ENCODE measurements at regions not wholly inside any gene's neighbourhood (a gene's known extent, or its start where the extent isn't known, plus 50 kb on each side); places are given as distances from the start of the nearest gene placed in this dataset.

DNA sequence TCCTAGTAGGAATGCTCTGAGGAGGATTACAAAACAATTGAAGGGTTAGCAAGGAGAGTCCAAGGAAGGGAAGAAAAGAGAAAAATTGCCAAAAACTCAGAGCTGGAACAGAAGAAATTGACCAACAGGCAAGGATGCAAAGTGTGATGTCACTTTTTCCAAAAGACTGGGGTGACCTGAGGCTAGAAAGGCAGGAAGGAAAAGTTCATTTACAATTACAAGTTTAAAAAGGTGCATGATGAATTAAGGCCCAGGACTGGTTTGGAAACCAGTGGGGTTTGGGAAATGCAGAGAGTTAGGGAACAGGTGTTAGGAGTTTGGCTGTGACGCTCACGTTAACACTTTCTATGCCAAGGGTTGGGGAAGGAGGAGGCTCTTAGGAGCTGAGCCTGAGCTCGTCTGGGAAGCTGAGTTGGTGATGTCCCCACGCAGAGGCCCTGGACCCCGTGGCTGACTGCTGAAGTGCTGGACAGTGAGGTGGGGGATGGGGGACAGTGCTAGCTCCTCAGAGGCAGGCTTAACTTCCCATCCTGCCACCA is 92.6 kb upstream of the PODXL start:
- H3K27ac ChIP-seq, result no peak overlapping the region
- H3K4me1 ChIP-seq, result no peaks in the 10 kb centered on the region
- H3K36me3 ChIP-seq, result no peaks in the 10 kb centered on the region
- TF ChIP-seq, protein P1, sequence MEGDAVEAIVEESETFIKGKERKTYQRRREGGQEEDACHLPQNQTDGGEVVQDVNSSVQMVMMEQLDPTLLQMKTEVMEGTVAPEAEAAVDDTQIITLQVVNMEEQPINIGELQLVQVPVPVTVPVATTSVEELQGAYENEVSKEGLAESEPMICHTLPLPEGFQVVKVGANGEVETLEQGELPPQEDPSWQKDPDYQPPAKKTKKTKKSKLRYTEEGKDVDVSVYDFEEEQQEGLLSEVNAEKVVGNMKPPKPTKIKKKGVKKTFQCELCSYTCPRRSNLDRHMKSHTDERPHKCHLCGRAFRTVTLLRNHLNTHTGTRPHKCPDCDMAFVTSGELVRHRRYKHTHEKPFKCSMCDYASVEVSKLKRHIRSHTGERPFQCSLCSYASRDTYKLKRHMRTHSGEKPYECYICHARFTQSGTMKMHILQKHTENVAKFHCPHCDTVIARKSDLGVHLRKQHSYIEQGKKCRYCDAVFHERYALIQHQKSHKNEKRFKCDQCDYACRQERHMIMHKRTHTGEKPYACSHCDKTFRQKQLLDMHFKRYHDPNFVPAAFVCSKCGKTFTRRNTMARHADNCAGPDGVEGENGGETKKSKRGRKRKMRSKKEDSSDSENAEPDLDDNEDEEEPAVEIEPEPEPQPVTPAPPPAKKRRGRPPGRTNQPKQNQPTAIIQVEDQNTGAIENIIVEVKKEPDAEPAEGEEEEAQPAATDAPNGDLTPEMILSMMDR (IDR thresholded peaks at IDR 0.05), result no peak
- DNase-seq, result no peak
- intact Hi-C loops (cut with DNase I; ENCODE audit: low total_unique reads), result no loop called here
- H3K27me3 ChIP-seq, result peaks cover 0 to 3% of the 10 kb centered on the region in 2 donors
- no peak overlapping the region for H3K4me3 ChIP-seq
- H3K9me3 ChIP-seq, result no peaks in the 10 kb centered on the region

DNA sequence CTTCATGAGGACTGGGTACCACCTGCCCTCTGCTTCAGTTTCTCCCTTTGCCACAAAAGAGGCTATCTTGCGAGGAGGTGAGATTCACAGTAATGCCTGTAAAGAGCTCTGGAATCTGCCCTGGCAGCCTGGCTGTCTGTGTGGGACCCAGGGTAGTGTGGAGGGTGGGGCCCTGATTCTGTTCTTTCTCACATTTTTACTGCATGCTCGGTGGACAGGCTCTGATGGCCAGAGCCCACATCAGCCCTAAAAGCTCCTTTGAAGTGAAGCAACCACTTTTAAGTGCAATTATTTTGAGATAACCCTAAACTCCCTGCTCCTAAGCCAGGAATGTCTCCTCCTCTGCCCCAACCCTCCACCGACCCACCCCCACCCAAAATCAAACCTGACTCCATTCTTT is 92.1 kb upstream of the PODXL start:
- Histone ChIP-seq H3K27ac (no peak overlapping the region), H3K27me3 (peaks cover 0 to 3% of the 10 kb centered on the region in 2 donors), H3K36me3 (no peaks in the 10 kb centered on the region), H3K4me1 (no peaks in the 10 kb centered on the region), H3K4me3 (no peak overlapping the region), H3K9me3 (no peaks in the 10 kb centered on the region)
- no peak for DNase-seq
- TF ChIP-seq, protein P1 (IDR thresholded peaks at IDR 0.05), result no peak
- intact Hi-C loops (cut with DNase I; ENCODE audit: low total_unique reads), result no loop called here

DNA sequence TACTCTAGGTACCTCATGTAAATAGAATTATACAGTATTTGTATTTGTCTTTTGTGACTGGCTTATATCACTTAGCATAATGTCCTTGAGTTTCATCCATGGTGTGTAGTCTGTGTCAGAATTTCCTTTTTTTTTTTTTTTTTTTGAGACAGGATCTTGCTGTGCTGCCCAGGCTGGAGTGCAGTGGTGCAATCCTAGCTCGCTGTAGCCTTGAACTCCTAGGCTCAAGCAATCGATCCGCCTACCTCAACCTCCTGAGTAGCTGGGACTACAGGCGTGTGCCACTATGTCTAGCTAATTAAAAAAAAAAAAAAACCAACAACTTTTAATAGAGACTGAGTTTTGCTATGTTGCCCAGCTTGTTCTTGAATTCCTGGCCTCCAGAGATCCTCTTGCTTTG is 89.8 kb upstream of the PODXL start:
- DNase-seq, result no peak
- intact Hi-C loops (cut with DNase I; ENCODE audit: low total_unique reads), result no loop called here
- Histone ChIP-seq H3K4me3 (no peak overlapping the region), H3K36me3 (no peaks in the 10 kb centered on the region), H3K4me1 (no peaks in the 10 kb centered on the region), H3K27ac (no peak overlapping the region), H3K9me3 (no peaks in the 10 kb centered on the region), H3K27me3 (peaks cover 0 to 3% of the 10 kb centered on the region in 2 donors)
- TF ChIP-seq, protein P1 (IDR thresholded peaks at IDR 0.05), result no peak

DNA sequence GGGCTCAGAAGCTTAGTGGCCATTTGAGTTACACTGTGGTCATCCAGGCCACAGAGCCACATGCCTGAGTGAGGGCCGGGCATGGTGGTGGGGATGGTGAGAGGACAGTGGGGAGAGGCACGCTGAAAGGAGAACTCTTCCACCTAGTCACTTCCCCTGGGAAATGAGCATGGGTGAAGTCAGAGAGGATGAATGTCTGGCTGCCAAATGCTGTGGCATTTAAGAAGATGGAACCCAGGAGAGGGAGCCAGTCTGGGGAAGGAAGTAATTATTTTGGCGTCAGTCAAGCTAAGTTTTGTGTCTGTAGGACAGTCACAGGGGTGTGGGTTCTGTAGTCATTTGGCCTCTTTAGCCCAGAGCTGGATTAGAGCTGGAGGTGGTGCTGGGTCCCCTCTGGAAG is 86.0 kb upstream of the PODXL start:
- Histone ChIP-seq H3K4me3 (no peak overlapping the region), H3K27ac (no peak overlapping the region), H3K27me3 (peaks cover 0 to 3% of the 10 kb centered on the region in 2 donors), H3K9me3 (no peaks in the 10 kb centered on the region), H3K4me1 (no peaks in the 10 kb centered on the region), H3K36me3 (no peaks in the 10 kb centered on the region)
- intact Hi-C loops (cut with DNase I; ENCODE audit: low total_unique reads), result no loop called here
- DNase-seq, result no peak
- TF ChIP-seq, protein P1 (IDR thresholded peaks at IDR 0.05), result no peak

DNA sequence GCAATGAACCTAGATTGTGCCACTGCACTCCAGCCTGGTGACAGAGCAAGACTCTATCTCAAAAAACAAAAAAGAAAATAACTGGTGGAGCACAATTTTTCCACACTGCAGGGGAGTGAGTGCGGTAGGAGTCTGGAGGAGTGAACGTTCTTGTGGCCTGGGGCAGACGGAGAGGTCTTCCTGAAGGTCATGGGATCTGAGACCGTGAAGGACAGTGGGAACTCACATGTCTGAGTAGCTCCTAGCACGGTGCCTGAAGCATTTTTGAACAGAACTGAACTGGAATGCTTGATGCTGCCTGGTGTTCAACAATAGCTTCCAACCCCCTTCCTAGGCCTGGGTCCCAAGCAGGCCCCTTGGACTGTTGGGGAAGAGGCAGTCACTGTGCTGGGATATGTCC is 84.3 kb upstream of the PODXL start:
- TF ChIP-seq, protein P1 (IDR thresholded peaks at IDR 0.05), result no peak
- DNase-seq, result no peak
- H3K27ac ChIP-seq, result no peak overlapping the region
- H3K36me3 ChIP-seq, result no peaks in the 10 kb centered on the region
- H3K9me3 ChIP-seq, result no peaks in the 10 kb centered on the region
- peaks cover 0 to 3% of the 10 kb centered on the region in 2 donors for H3K27me3 ChIP-seq
- no peaks in the 10 kb centered on the region for H3K4me1 ChIP-seq
- H3K4me3 ChIP-seq, result no peak overlapping the region
- intact Hi-C loops (cut with DNase I; ENCODE audit: low total_unique reads), result no loop called here
